ENCODE measurements at regions not wholly inside any gene's neighbourhood (a gene's known extent, or its start where the extent isn't known, plus 50 kb on each side); places are given as distances from the start of the nearest gene placed in this dataset.

DNA sequence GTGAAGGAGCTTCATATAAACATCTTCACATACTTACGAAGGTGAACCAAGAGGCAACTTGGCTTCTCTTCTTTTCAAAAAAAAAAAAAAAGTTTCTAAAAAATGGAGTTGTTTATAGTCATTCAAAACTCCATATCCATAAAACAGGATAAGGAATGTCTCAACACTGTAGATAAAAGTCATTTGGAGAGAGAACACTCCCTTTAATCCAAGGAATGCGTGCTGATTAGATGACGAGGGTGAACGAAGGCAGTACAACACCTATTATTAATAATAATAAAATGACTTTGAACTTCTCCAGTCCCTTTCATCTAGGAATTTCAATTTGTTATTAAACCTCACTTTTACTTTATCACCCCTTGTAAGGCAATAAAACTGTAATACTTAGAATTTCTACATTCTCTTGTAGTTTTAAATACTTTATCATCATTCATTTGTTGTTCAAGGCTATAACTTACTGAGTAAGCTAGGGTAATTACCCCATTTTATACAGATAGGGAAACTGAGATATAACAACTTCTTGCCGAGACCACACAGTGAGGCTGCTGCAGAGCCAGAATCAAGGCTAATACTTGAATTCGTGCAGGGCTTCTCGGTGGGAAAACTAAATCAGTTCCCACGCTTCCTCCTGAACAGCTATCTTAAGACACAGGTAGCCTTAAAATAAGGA, 377.1 kb downstream of the EFNA5 start:
- DNase-seq = no peak

DNA sequence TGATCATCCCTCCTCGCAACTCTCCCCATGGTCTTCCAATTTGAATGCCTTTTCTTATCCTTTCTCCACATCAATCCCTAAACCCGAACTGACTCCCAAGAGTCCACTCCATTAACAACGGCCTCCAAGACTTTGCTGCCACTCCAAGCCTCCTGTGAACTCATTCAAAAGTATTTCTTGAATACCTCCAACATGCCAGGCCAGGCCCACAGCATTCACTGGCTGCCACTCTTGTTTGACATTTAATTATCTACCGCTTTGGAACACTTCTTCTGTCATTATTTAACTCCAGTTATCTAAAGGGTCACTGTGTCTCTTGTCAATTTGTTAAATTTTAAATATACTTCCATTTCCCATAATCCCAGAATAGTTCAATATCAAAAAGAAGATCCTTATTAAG, 378.9 kb downstream of the EFNA5 start:
- no peak for DNase-seq

DNA sequence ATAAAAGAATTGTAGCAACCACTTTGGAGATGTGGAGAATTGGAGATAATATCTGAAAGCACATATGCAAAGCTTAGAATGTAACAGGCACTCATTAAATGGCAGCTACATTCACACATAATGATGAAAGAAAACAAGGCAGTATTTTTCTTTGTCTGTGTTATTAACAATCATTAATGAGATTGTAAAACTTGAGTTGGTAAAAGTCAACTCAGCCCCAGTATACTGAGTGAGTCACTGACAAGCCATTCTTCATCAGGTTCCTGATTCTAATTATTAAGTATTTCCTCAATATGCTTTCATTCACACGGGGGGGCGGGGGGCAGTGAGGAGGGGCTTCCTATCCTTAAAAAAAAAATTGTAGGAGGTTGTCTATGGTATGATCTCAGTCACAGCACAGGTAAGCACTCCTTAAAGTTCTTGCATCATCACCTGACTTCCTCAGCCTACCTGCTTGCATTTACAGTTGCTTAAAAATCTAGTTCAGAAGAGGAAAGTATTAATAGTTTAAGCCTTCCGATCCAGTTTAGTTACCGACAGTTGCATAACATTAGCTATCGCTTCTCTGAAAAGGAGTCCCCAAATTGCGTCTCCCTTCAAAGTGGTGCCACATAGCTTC, 379.8 kb downstream of the EFNA5 start:
- DNase-seq = no peak

DNA sequence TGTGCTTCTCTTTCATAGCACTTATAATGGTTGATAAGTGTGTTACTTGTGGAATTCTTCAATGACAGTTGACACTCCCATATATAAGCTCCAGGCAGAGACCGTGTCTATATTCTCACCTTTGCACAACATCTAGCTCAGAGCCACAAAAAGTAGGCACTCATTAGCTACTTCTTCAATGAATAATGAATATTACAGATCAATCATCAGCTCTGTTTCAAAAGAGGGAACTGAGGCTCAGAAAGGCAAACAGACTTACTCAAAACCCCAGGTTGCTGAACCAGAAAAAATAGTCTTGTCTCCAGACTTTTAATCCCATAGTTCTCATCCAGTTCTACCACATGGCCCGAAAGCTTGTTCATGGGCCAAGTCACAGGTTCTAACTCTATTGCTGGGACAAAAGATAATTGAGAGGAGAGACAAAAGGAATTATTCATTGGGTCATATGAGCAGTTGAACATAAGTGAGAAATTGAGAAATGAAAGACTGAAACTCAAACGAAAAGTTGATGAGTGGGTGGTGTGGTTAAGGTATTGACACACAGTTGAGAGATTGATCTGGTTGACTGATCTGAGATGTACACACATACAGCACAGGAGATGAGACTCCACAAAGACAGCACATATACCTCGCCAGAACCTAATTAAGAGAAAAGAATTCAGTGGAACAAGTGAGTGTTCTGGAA, 381.6 kb downstream of the EFNA5 start:
- no peak for DNase-seq

DNA sequence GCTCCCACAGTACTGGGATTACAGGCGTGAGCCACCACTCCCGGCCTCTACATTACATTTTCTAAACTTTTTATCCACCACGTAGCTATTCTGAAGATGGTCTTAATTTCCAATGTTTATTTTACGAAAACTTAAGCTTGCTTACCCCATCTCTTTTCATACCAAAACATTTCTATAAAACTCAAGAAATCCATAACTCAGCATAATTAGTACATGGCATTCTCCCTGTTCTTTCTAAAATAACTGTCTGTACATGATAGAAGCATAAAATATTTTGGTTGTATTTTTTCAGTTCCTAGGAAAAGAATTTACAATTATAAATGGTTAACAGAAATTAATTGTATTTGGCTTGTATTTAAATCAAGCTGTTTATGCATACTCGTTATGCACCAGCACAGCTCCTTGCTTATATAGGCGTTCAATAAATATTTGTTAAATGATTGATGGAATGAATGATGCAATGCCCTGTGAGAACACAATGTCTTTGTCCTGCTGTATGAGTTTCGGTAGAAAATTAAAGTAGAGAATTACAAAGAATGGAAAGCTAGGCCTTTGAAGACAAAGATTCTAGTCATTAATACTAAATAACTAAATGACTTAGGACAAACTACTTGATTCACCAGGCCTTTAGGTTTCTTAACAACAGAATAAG, 384.2 kb downstream of the EFNA5 start:
- no peak for DNase-seq

DNA sequence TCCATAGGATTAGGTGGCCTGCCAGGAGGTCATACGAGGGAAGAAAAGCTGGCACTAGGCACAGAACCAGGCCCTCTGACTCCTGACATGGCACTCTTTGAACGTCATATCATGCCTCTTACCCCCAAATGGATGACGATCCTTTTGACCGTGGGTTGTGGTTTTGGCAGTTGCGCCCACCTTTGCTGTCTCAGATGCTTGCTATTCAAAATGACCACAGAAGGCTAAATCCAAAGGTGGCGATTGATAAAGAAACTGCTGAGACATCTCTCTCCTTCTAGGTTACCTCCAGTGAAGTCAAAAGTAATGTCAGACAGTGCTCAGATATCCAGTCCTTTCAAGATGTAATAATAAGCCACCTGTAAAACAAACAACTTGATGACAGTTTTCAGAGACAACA, 385.0 kb downstream of the EFNA5 start:
- no peak for DNase-seq

DNA sequence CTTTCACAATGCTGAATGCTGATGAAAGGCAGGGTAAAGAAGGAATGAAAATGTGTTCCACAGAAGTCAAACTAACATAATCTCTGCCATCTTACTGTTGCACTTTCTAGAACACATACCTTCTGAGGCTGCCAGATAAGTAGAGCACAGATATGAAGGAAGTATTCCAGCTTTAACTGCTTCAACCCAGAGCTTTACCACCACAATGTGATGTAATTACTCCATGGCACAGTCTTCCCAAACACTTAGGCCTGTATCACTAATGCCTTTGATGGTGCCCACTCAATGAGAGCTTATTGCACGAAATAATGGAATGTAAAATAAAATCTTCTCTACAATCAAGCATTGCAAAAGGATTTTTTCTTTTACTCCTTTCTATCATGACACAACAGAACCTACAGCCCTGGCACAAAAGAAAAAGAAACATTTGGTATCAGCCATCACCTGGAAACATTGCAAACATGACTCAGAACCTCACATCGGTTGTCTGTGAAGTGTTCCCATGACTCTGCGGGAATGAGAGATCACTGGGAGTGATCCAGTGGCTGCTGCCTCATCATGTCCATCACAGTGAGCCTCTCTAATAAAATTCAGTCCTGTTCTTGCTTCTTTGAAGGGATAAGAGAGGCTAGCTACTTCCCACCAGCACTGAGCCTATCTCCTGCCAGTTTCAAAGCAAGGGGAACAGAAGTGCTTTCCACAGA, 385.8 kb downstream of the EFNA5 start:
- no peak for DNase-seq

DNA sequence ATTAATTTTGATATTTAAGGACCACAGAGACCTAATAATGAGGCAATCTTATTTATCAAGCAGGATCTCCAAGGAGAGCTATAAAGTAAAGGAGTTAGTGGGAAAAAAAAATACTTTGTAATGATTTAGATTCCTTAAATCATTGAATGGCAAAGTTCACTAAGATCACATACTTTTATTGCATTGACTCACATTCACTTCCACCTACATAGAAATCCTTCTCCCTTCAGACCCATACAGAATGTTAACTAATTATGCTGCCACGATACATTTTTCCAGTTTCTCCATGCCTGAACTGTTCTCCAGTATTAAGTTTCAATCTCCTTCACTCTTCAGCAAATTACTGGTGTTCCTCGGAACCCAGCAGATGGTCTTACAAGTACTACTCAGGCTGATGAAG, 388.7 kb downstream of the EFNA5 start:
- no peak for DNase-seq

DNA sequence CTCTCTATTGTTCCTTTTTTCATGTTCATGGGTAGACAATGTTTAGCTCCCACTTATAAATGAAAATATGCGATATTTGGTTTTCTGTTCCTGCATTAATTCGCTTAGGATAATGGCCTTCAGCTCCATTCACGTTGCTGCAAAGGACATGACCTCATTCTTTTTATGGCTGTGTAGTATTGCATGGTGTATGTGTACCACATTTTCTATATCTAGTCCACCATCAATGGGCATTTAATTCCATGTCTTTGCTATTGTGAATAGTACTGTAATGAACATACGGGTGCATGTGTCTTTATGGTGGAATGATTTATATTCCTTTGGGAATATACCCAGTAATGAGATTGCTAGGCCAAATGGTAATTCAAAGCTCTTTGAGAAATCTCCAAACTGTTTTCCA, 392.0 kb downstream of the EFNA5 start:
- no peak for DNase-seq

DNA sequence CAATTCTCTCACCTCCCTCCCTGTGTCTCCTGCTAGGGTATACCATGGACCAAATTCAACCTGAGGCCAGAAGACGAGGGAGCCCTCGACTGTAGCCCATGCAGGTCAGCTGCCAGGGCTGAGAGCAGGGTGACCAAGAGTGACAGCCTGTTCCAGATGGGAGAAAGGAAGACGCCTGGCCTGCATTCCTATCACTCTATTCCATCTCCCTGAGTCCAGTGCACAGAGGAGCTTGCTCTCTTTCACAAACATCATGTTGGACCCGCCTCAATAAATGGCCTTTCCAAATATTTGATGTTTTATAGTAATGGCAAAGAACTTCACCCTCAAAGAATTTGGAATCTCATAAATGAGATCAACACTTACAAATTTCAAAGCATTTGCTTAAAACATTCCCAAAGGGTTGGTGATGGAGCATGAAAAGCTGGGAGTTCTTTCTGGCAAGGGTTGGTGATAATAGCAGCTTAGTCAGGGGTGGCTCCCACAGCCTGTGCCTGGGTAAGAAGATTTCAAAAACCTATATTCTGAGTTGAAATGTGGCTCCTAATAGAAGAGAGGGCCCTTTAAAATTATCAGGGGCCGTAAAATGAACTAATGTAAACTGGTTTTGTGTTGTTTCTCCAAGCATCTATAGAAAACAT, 393.1 kb downstream of the EFNA5 start:
- DNase-seq = no peak

DNA sequence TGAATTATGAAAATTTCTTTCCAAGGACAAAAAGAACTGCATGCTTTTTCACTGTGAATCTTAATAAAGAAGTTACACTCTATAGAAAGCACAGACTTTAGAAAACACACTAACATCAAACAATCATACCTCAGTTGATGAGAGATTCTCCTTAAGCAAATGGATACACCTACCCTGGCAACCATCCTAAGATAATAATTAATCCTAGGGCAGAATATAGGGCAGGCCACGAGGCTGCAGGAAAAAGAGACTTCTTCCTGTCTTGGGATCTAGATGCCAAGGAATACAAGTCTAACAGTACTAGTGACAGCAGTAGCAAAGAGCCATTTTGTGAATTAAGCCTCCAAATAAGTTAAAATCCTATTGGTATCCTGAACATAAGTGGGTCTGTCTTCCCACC, 395.4 kb downstream of the EFNA5 start:
- no peak for DNase-seq

DNA sequence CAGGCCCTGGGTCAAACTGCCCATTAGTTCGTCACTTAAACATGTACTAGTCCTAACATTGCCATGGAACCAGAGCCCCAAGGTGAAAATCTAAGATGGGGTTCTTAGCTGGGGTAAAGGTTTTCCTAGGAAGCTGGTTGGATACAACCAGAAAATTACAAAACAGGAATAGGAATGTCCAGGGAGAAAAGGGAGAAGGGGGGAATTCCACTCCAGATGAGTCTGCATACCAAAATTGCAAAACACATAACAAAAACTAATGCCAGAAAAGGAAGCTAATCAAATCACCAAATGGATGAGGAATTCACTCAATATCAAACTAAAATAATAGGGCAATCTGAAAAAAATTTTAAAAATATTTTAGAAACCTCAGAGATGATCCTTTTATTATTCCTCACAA, 396.2 kb downstream of the EFNA5 start:
- no peak for DNase-seq

DNA sequence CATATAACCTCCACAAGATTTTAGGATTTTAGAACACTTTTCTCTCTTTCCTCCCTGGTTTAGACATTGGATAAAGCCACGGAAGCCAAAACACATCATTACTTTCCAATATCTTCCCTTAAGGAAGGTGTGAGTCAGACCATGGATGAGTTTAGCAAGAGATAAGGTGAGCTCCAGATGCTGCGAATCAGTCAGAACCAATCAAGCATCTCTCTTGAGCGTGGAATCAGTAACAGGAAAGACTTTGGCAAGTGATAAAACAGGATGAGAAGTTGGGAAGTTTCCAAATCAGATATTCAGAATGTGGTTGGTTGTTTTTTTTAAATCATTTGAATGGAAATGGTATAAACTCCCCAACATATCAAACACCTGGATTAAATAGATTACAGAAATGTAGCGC, 397.8 kb downstream of the EFNA5 start:
- DNase-seq = no peak

DNA sequence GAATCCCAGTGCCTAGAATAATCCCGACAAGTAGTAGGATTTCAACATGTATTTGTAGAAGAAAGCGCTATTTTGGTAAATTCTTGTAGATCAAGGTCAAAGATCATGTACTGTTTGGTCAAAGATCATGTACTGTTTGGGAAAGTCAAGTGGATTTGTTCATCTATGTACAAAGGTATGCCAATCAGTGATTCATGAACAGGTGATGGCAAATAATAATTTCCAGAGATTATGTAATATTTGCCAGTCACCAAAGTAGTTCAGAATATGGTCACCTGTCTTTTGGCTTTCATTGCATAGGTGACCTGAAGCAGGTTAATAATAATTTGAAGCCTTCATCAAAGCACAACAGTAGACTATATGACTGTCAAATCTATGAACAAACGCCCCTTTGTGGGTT, 398.2 kb downstream of the EFNA5 start:
- no peak for DNase-seq

DNA sequence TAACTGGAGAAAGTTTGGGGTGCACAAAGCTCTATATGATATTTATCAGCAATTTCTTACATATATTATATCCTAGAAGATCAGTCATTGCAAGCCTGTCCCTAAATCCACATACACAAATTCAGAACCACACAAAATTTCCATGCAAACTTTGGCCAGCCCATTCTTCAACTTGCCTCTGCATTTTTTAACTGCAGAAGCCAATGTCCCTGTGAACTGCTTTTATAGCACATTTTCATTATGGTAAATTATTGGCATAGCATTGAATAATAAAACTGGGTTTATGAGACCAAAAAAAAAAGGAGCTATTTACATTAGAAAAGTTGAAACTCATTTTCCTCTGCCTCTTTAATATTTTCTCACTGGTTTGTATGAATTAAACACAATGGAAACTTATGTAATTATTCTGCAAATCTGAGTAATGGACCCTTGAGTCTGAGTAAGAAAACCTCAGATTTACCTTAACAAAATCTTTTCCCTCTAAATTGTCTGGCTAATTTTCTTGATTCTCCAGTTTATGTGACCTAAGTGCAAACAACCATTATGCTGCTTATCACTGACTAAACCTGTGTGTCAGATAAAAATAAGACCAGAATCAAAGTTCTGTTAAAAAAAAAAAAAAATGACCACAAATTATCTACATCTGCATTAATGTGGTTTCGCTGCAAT, 398.9 kb downstream of the EFNA5 start:
- no peak for DNase-seq

DNA sequence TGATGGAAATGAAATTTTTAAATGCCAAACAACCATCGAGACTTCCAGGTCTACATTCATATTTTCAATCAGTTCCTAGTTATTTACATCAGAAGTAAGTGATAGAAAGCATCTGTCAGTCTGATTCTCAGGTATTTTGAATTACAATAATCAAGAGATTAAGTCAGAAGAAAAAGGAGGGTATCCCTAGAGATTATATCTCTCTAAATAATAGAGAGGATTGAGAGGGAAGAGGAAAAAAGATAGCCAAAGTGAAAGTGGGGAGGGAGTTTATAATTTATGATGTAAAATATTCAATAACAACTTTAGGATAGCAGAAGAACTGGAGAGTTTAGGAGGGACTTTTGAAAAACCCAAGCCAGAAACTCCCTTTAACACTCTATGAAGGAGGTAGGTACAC, 400.2 kb downstream of the EFNA5 start:
- no peak for DNase-seq

DNA sequence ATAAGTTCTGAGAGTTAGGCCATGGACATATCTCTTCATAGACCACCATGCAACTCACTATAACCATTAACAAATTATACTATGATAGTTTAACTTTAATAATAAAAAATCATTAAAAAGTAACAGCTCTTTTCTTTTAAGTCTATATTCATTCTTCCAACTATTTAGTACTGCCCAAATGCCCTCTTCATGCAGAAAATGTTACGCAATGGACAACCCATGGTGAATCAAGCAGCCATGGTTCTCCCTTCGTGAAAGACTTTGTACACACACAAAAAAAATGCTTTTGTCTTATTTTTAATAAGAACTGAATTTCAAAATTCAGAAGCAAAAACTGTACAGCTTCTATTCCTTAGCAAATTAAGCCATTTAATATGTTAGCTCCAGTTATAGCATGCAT, 401.1 kb downstream of the EFNA5 start:
- no peak for DNase-seq

DNA sequence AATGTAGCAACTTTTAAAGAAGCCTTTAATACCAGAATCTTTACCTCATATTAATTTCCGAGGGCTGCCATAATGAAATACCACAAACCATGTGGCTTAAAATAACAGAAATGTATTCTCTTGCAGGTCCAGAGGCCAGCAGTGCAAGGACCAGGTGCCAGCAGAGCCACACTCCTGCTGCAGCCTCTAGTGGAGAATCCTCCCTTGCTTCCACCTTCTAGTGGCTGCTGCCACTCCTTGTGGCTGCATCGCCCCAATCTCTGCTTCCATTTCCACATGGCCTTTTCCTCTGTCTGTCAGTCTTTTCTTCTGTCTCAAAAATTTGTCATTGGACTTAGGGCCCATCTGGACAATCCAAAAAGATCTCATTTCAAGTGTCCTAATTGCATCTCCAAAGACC, 401.5 kb downstream of the EFNA5 start:
- no peak for DNase-seq

DNA sequence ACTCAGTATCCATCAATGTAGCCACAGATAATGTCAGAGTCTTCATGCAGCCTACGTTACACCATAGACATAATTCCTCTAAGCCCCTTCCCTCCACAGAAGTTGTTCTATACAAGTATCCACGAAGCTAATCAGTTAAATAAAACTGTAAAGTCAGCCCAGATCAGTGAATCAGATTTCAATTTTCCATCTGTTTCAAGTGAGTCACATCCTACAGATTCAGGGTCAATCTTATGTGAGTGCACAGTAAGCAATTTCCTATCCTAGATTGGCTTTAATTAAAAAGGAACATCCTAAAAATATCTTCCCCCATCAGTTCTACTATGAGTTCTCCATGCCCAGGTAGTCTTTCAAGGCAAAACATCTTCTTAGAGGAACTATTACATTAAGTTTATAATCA, 402.5 kb downstream of the EFNA5 start:
- DNase-seq = no peak

DNA sequence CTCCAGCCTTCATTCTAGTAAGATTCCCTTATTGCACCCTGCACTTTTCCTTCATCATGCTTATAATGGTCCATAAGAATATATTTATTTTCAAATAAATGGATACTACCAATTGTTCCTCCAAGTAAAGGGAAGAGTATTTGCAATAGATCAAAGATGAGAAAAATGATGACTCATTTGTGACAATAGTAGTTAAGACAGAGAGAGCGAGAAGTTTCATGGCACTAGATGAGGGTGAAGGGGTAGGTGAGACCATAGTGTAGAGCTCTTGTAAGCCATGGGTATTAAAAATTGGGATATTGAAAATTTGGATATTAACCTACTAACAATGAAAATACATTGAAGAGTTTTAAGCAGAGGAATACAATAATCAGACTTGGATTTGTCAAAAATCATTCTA, 404.6 kb downstream of the EFNA5 start:
- DNase-seq = no peak

DNA sequence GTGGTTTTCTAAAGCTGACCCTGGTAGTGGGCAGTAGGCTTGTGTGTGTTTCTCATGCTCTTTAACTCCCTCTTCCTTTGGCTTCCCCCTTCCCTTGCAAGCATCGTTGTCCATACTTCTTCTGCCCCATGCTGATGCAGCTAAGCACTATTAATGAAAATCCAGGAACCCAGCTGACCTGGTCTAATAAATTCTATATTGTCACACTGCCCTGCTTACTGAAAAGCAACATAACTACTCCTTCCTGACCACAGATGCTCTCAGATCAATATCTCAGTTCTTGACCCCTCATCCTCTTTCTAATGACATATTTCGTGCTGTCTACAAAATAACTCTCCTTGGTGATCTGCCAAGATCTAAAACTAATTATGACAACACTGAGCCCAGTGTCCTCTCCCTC, 405.5 kb downstream of the EFNA5 start:
- DNase-seq = no peak

DNA sequence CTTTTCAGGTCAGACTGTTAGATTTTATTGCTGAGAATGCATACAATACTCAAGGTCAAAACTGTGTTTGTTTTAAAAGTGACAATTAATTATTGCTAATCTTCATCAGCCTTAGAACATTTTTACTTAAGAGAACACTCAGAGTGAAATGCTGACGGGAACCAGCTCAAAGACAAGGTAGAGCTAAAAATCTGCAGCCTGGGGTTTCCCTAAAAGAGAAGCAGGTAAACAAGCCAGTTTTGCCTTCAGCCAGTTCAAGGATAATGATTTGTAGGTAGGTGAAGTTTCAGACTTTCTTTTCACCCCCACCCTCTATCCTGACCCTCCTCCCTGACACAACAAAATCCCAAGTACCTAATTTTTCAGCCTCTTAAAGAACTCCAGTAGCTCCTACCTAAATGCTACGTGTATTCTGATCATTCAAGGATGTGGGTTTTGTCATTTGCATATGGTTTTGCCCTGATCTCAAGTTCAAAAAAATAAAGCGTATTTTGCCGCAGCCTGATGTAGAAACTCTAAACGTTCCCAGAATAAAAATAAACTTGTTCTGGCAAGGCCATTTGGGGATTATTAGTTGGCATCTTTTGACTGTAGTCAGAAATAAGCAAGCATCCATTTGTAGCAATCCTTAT, 407.2 kb downstream of the EFNA5 start:
- no peak for DNase-seq

Data from retina (tissue), 1 donor.